ENCODE measurements at regions not wholly inside any gene's neighbourhood (a gene's known extent, or its start where the extent isn't known, plus 50 kb on each side); places are given as distances from the start of the nearest gene placed in this dataset.

GRCh38 chr3:176969066-176969465, 228.2 kb downstream of the TBL1XR1 start:
- no peak for DNase-seq

- DNase-seq, result no peak
These were observed 228.7 kb downstream of the TBL1XR1 start for GRCh38 chr3:176968631-176969030.

DNA sequence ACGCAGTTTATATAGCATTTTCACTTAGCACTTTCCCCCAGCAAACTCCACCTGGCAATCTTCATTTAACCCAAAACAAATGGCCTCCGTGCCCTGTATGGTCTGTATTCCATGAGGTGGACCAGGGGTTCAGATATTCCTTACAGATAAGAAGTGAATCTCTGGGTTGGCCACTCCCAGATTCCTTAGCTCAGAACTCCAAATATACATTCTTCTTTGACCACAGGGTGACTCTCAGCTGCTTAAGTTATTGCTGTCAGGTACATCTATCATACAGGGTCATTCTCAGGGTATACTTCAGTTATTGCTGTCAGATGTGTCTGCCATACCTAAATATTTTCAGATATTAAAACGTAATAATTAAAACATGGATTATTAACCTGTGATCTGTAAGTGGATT, 229.8 kb downstream of the TBL1XR1 start:
- no peak for DNase-seq

DNA sequence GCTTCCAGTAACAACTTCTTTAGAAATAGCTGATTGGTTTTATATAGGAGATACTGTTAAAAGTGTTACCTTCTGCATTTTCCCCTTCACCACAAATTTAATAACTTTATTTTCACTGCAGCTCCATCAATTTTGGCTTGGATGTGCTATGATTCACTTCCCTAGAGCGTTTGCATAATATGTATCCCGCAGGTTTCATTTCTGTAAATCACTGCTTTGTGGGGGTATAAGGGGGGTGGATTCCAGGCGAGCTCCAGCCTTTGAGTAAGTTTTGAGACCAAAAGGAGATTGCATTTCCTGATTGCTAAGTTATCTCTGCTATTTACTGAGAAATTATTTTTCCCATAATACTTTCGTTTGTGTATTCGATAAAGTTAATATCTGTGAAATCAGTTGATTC, 232.6 kb downstream of the TBL1XR1 start:
- DNase-seq, result no peak

DNA sequence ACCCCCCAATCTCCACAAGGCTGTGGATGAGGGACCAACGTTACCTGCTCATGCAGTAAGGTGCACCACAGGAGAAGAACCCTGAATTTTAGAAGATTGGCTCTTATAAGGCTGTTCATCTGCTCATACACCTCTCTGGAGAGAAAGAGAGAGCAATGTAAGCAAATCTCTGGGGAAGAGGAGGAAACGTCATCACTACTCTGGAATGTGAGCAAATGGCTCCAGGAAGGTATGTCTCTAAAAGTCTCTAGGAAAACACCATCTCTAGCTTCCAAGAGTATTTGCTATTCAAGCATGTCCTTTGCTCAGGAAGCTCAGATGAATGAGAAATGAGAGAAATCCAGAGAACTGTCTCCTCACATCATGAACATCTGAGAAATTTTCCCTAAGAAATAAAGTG, 235.4 kb downstream of the TBL1XR1 start:
- no peak for DNase-seq

DNA sequence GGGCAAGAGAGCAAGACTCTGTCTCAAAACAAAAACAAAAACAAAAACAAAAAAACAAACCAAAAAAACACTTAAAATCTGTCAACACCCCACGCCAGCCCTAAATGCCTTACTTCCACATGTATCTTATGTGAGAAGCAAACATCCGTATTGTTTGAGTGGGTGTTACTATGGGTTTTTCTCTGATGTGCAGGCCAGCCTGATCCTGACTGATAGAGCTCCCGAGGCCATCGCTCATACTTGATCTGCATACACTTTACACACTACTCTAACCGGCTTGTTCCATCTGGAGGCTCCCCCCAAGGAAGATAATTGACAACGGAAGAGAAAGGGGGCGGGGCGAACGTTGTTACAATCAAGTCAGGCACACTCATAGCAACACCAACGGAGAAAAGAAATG, 237.4 kb downstream of the TBL1XR1 start:
- no peak for DNase-seq

GRCh38 chr3:176958560-176958959, 238.7 kb downstream of the TBL1XR1 start:
- DNase-seq, result no peak

GRCh38 chr3:176954517-176954916, 242.8 kb downstream of the TBL1XR1 start:
- no peak for DNase-seq

GRCh38 chr3:176953106-176954060, 243.9 kb downstream of the TBL1XR1 start:
- no peak for DNase-seq

- DNase-seq, result no peak
These were observed 245.5 kb downstream of the TBL1XR1 start for GRCh38 chr3:176951586-176952292.

- no peak for DNase-seq
These were observed 246.1 kb downstream of the TBL1XR1 start for GRCh38 chr3:176951144-176951543.

GRCh38 chr3:176950743-176951142, 246.5 kb downstream of the TBL1XR1 start:
- no peak for DNase-seq

GRCh38 chr3:176948151-176948550, 249.1 kb downstream of the TBL1XR1 start:
- no peak for DNase-seq

DNA sequence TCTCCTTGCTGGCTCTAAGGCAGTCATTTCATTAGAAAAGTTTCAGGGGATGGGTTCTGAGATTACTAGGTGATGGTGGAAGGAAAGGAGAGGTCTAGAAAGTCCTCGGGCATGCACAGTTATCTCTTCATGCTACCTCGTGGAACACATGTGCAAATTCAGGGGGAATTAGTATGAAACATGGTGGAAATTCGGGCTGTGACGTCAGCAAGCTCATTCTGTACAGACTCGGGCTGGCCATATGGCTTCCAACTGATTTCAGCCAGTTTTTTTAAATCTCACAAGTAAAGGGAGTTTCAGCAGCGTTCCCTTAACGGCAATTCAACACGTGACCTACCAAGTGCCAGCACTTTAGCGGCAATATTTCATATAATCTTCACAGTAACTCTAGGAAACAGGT, 251.1 kb downstream of the TBL1XR1 start:
- DNase-seq, result no peak

DNA sequence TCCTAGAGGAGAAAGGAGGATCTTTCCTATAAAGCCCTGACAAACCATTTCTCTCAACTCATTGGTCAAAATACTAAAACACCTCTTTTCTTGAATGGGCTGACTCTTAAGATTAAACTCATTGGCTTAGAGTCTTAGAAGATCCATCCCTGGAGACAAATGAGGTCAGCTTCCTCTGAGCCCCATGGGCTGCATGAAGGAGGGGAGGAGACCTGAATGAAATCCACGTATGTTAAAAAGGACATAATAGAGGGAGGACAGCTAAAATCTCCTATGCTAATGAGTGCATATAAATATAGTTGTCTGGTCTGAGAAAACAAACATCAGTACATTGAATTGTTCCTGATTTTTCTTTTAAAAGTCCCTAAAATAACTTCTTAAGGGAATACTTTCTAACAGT, 255.0 kb downstream of the TBL1XR1 start:
- no peak for DNase-seq

GRCh38 chr3:176941689-176942088, 255.6 kb downstream of the TBL1XR1 start:
- DNase-seq, result no peak

DNA sequence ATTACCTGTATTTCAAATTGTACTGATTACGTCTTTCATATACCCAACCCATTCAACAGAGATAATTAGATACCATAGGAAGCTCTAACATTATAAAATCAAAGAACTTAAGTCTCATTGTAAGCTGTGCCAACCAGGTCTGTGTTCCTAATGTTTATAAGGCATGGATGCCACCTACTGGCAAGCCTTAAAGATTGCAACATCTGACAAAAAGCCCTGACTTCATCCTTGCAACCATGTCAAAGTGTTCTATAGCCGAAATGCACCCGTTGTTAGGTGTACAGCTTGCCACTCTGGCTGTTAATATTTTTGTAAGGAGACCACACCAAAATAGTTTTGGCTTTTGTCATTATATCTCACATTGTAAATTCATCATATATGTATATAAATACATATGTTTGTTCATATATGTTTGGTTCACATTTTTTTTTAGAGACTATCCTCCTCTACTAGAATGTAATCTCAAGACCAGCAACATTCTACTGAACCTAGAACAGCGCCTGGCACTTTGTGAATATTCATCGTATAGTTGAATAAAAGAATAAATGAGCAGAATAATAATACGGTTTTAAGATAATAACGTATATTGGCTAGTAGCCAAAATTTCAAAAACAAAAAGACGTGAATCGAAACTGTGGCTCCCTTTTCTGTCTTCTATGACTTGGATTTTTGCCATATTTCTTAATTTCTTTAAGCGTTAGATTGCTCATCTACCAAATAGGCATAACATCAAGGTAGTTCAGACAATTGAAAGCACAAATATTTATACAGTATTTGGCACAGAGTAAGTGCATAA, 258.1 kb downstream of the TBL1XR1 start:
- DNase-seq, result peak; percentile 40

GRCh38 chr3:176937994-176938393, 259.3 kb downstream of the TBL1XR1 start:
- no peak for DNase-seq

DNA sequence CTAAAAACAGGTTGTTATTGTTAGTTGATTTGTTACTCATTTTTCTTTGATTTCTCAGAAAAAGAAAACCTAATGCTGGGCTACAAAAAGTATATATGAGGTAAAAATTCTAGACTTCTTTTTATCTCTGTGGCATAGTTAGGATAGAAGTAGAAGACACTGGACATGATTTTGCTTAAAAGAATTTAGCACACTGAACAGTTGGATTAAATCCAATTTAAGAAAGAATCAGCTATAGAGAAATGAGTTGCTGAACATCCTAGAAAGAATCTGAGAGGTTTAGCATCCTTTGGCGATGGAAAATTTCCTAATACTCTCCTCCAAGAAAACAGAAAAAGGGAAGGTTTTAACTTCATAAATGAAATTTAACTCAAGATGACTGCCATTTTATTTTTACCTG, 259.7 kb downstream of the TBL1XR1 start:
- DNase-seq, result no peak

- DNase-seq, result no peak
These were observed 261.9 kb downstream of the TBL1XR1 start for GRCh38 chr3:176935194-176935888.

DNA sequence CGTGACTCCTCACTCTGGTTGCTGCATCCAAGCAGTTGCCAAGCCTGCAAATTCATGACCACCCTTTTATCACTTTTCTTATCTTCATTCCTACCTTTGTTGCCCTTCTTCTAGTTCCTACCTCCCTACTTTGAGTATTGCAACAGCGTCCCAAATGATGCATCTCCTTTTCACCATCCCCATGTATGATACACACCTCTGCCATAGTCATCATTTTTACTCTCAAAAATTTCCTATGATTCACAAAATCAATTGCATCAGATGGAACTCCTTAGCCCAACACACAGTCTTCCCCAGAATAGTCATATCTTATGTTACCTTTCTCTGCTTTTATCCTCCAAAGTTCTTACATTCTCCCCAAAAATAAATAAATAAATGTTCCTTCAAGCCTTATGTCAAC, 262.6 kb downstream of the TBL1XR1 start:
- no peak for DNase-seq

DNA sequence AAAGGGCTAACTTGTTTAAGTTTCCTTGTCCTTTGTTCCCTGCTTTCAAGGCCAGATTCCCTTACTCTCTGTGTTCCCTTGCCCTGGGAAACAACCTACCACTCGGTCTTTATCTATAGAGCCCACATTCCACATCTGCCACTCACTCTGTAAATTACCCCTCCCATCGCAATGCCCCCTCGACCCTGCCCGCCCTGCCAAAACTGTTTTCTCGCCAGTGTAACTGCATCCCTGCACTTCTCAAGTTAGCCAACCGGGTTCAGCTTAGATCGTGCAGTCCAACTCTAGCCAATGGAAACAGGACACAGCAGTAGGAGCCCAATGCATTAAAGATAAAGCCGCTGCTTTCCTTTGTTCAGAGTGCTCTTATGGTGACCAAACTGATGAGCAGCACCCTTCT, 263.6 kb downstream of the TBL1XR1 start:
- no peak for DNase-seq

DNA sequence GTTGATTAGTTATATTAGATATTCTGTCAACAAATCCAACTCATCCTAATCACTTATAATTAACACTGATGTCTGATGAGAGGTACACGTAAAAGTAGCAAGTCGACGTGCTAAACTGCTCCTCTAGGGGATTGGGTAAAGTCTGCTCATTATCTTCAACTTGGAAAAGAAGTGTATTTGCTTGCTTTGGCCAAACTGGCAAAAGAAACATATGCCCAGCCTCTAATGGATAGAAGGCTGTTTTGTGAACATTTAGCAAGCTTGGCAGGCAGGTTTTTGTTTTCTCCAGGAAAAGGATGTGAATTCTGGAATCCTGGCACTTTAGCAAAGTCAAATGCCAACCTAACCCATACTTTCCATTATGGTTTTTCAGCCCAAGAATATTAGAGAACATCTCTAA, 264.8 kb downstream of the TBL1XR1 start:
- no peak for DNase-seq

Data from stimulated activated CD4-positive, alpha-beta T cell treated with anti-CD3 and anti-CD28 coated beads, Interleukin-15, amount 100 ng/mL, for 24 hours (primary cell).